ENCODE measurements at regions not wholly inside any gene's neighbourhood (a gene's known extent, or its start where the extent isn't known, plus 50 kb on each side); places are given as distances from the start of the nearest gene placed in this dataset.

DNA sequence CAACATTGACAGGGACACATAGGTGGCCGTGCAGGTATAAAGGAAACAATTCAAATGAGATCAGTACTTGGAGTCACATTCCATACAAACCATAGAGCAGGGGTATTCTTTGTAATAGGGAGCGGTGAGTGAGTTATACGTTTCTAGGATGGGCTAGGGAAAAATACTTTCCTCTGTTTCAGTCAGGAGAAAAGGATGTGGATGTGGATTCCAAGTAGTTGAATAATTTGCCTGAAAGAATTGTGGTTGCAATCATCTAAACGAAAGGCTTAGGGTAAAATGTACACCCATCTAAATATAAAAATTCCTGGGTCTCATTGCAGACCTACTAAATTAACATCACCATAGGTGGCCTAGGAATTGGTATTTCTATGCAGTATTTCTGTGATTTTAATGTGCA, 270.7 kb upstream of the IGFBP3 start (continued):
- TF ChIP-seq, protein P1, sequence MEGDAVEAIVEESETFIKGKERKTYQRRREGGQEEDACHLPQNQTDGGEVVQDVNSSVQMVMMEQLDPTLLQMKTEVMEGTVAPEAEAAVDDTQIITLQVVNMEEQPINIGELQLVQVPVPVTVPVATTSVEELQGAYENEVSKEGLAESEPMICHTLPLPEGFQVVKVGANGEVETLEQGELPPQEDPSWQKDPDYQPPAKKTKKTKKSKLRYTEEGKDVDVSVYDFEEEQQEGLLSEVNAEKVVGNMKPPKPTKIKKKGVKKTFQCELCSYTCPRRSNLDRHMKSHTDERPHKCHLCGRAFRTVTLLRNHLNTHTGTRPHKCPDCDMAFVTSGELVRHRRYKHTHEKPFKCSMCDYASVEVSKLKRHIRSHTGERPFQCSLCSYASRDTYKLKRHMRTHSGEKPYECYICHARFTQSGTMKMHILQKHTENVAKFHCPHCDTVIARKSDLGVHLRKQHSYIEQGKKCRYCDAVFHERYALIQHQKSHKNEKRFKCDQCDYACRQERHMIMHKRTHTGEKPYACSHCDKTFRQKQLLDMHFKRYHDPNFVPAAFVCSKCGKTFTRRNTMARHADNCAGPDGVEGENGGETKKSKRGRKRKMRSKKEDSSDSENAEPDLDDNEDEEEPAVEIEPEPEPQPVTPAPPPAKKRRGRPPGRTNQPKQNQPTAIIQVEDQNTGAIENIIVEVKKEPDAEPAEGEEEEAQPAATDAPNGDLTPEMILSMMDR (IDR thresholded peaks at IDR 0.05; ENCODE audit: control extremely low read depth in 1 of 3, insufficient read depth in 1 of 3, low read depth in 1 of 3, low read length in 3 of 3): no peak
- no peak for TF ChIP-seq POU5F1 (IDR thresholded peaks at IDR 0.05; ENCODE audit: low read depth, low read length)

All from H1 (cell line).